Fibroblast of mammary gland (primary cell): ENCODE measurements at regions not wholly inside any gene's neighbourhood (a gene's known extent, or its start where the extent isn't known, plus 50 kb on each side); places are given as distances from the start of the nearest gene placed in this dataset.

Source experiments
- DNase-seq: peaks from one replicate; pipeline ENCODE4 v3.0.0-alpha.2; 2010; ENCODE audit warnings: low read depth
- H3K4me3 ChIP-seq: 2 replicates; pipeline ENCODE4 v1.5.1; 2011; ENCODE audit warnings: low read depth, mild to moderate bottlenecking, low read length, moderate library complexity; ENCODE audit not compliant: control insufficient read depth
- CTCF ChIP-seq: conservative IDR thresholded peaks from 2 replicates; pipeline ENCODE4 v1.5.1; 2011; ENCODE audit warnings: low read depth, low read length, inconsistent platforms; ENCODE audit not compliant: control insufficient read depth, insufficient read depth

GRCh38 chr4:56757821-56758411, 63.6 kb downstream of the SPINK2 start:
- peak; percentile 94 for DNase-seq
- no peak overlapping the region for H3K4me3 ChIP-seq
- TF ChIP-seq CTCF, result no peak

GRCh38 chr4:56757261-56757746, 64.2 kb downstream of the SPINK2 start:
- no peak overlapping the region for H3K4me3 ChIP-seq

GRCh38 chr4:56755901-56756300, 65.6 kb downstream of the SPINK2 start:
- peak; percentile 51 for DNase-seq
- TF ChIP-seq CTCF, result peak; percentile 7
- H3K4me3 ChIP-seq, result no peak overlapping the region

More at GRCh38 chr4:56757261-56757746, 64.2 kb downstream of the SPINK2 start:
- DNase-seq, result peak; percentile 87
- TF ChIP-seq CTCF, result no peak

GRCh38 chr4:56752985-56753384, 68.5 kb downstream of the SPINK2 start:
- no peak overlapping the region for H3K4me3 ChIP-seq
- no peak for TF ChIP-seq CTCF
- DNase-seq, result no peak

GRCh38 chr4:56750231-56750630, 69.1 kb upstream of the HOPX start:
- TF ChIP-seq CTCF, result no peak
- no peak for DNase-seq
- H3K4me3 ChIP-seq, result no peak overlapping the region

- DNase-seq, result no peak
- TF ChIP-seq CTCF, result no peak
- no peak overlapping the region for H3K4me3 ChIP-seq
Observed at GRCh38 chr4:56748271-56748670, 67.2 kb upstream of the HOPX start.
